Esophagus muscularis mucosa (tissue), 4 donors: ENCODE measurements at regions not wholly inside any gene's neighbourhood (a gene's known extent, or its start where the extent isn't known, plus 50 kb on each side); places are given as distances from the start of the nearest gene placed in this dataset.

Source experiments
- CTCF ChIP-seq, 3 experiments: fragments of 200-600 bp in 2 of 3; fragments of 450-650 bp in 1 of 3; sonication (generic) in 2 of 3; IDR thresholded peaks; one replicate each; pipeline ENCODE4 v1.5.1; 2017 to 2019; ENCODE audit warnings: antibody characterized with exemption in 3 of 3, mild to moderate bottlenecking in 2 of 3, moderate library complexity in 1 of 3
- EP300 ChIP-seq: sonication (generic); formaldehyde crosslinking; IDR thresholded peaks from one replicate; pipeline ENCODE4 v1.6.1; 2017; ENCODE audit warnings: antibody characterized with exemption
- POLR2A ChIP-seq: fragments of 450-650 bp; IDR thresholded peaks from one replicate; pipeline ENCODE4 v1.6.1; 2017; ENCODE audit warnings: antibody characterized with exemption, moderate library complexity, mild to moderate bottlenecking, low read depth
- POLR2AphosphoS5 ChIP-seq, 2 donors: sonication (generic); formaldehyde crosslinking; IDR thresholded peaks; one replicate each; pipeline ENCODE4 v1.6.1; 2017; ENCODE audit warnings: antibody characterized with exemption in 2 of 2

DNA sequence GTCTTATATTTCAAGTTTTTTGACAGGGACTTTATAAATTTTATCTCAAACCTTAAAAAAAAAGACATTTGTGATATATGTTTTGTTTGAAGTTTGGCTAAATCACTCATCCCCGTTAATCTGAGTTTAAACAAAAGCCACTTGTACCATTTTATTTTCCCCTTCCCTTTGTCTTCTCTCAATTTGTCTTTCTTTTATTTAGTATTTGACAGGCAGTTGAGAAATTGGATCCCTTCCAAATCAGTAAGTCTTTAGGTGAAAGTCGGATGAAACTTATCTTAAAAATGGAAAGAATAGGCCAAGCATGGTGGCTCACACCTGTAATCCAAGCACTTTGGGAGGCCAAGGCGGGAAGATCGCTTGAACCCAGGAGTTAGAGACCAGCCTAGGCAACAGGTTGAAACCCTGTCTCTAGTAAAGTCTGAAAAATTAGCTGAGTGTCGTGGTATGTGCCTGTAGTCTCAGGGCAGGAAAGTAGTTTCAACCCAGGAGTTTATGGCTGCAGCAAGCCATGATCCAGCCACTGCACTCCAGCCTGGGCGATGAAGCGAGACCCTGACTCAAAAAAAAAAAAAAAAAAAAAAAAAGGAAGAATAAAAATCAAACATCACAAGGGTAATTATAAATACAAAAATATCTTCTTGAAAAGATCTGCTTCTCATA is 394.6 kb upstream of the TPM1 start:
- no peak for TF ChIP-seq CTCF (IDR thresholded peaks at IDR 0.05)
- no peak for TF ChIP-seq POLR2AphosphoS5 (IDR thresholded peaks at IDR 0.05)
- no peak for TF ChIP-seq POLR2A
- no peak for TF ChIP-seq EP300
